ENCODE measurements at regions not wholly inside any gene's neighbourhood (a gene's known extent, or its start where the extent isn't known, plus 50 kb on each side); places are given as distances from the start of the nearest gene placed in this dataset.

DNA sequence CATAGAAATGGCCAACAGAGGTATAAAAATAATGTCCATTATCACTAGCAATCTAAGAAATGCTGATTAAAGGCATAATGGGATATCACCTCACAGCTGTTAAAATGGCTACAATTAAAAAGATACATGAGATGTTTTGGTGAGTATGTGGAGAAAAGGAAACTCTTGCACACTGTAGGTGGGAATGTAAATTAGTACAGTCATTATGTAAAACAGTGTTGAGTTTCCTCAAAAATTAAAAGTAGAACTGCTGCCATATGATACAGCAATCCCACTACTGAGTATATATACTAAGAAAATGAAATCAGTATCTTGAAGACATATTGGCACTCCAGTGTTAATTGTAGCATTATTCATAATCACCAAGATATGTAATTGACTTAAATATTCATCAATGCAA, 982.2 kb upstream of the EPHA6 start:
- TF ChIP-seq, protein P1, sequence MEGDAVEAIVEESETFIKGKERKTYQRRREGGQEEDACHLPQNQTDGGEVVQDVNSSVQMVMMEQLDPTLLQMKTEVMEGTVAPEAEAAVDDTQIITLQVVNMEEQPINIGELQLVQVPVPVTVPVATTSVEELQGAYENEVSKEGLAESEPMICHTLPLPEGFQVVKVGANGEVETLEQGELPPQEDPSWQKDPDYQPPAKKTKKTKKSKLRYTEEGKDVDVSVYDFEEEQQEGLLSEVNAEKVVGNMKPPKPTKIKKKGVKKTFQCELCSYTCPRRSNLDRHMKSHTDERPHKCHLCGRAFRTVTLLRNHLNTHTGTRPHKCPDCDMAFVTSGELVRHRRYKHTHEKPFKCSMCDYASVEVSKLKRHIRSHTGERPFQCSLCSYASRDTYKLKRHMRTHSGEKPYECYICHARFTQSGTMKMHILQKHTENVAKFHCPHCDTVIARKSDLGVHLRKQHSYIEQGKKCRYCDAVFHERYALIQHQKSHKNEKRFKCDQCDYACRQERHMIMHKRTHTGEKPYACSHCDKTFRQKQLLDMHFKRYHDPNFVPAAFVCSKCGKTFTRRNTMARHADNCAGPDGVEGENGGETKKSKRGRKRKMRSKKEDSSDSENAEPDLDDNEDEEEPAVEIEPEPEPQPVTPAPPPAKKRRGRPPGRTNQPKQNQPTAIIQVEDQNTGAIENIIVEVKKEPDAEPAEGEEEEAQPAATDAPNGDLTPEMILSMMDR (IDR thresholded peaks at IDR 0.05; ENCODE audit: low read depth, low read length): no peak
- TF ChIP-seq MYC (IDR thresholded peaks at IDR 0.05; ENCODE audit: low read depth, low read length): no peak
